Pancreas (tissue), 10 donors: ENCODE measurements at regions not wholly inside any gene's neighbourhood (a gene's known extent, or its start where the extent isn't known, plus 50 kb on each side); places are given as distances from the start of the nearest gene placed in this dataset.

Experiments
- ATAC-seq, 4 donors: fragments of 200-7000 bp; cut with Tn5 transposase; one replicate each; pipeline versions ENCODE4 v1.8.0 to v1.9.1; 2020; ENCODE audit warnings: mild to moderate bottlenecking in 4 of 4, moderate library complexity in 4 of 4
- DNase-seq, 6 donors: peaks; one replicate each; pipeline ENCODE4 v3.0.0-alpha.2; 2020
- FAIRE-seq: peaks from 2 replicates; lab custom pipeline; 2012; peaks lifted over from hg19 to GRCh38; lab: Jason Lieb, UNC
- H3K27ac ChIP-seq, 4 donors: fragments of 200-600 bp; sonication (generic); 1 replicate in 3 of 4; 2 replicates in 1 of 4; pipeline versions ENCODE4 v1.5.0 to v1.8.0; 2020
- H3K27me3 ChIP-seq, 4 donors: fragments of 200-600 bp; one replicate each; pipeline ENCODE4 v1.8.0; 2021
- H3K36me3 ChIP-seq, 3 donors: fragments of 200-600 bp; sonication (generic) in 1 of 3; one replicate each; pipeline versions ENCODE4 v1.5.0 to v1.8.0; 2020 to 2021
- H3K4me1 ChIP-seq, 3 donors: fragments of 200-600 bp; one replicate each; pipeline ENCODE4 v1.8.0; 2021
- H3K4me3 ChIP-seq, 4 donors: fragments of 200-600 bp; sonication (generic) in 2 of 4; one replicate each; pipeline versions ENCODE4 v1.5.0 to v1.8.0; 2020 to 2021
- H3K9me3 ChIP-seq, 4 donors: fragments of 200-600 bp; one replicate each; pipeline ENCODE4 v1.8.0; 2021
- WGBS, 2 donors: extraction: QIAGEN DNeasy Blood & Tissue Kit; methylation state at CpG; one replicate each; pipeline ENCODE4 v1.1.7; 2013; 5-methylcytosine and 5-hydroxymethylcytosine counted together
- intact Hi-C, 3 donors: fragments of 100-400 bp; cut with DNase I; formaldehyde crosslinking; loops; one replicate each; pipeline versions ENCODE4 v1.11.1 to v1.14.2; 2022
- TF ChIP-seq, protein P1 (sequence below), 4 donors: fragments of 200-600 bp; sonication (generic) in 3 of 4; IDR thresholded peaks; one replicate each; pipeline versions ENCODE4 v1.5.0 to v1.8.0; 2021; ENCODE audit warnings: antibody characterized with exemption in 4 of 4
- donor health status: healthy with polysubstance abuse.
- donor health status: DM: no; HTN: no; CAD: no; lungs with moderate emphysema.
- donor health status: DM: no; HTN: no; CAD: no.
- donor health status: control.
- donor health status: control.
- donor health status: Bipolar disorder and iron deficiency.
- donor health status: DM: yes; HTN: yes; CAD: no.
- donor health status: DM: no; HTN: no; CAD: no.
- donor health status: DM: no; HTN: no; CAD: no.
- donor health status: DM: yes; HTN: yes; CAD: no.

DNA sequence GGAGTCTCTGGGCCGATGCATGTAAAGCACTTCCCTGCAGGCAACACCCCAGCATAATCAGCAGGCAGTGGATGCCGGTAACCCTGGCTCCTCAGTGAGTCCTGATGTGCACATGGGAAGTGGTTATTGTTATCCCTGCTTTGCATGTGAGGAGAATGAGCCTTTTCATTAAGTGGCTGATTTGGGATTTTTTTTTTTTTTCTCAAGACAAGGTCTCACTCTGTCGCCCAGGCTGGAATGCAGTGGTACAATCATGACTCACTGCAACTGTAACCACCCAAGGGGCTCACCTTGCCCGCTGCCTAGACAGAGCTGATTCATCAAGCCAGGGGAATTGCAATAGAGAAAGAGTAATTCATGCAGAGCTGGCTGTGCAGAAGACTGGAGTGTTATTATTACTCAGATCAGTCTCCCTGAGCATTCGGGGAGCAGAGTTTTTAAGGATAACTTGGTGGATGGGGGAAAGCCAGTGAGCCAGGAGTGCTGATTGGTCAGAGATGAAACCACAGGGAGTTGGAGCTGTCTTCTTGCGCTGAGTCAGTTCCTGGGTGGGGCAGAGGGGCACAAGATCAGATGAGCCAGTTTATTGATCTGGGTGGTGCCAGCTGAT, 95.4 kb downstream of the SOCS6 start:
- no peak for ATAC-seq
- no peak for FAIRE-seq
- peaks cover 0 to 7% (median 6%) of the 10 kb centered on the region in 3 donors for H3K4me1 ChIP-seq
- intact Hi-C loops: no loop called here
- H3K36me3 ChIP-seq: no peaks in the 10 kb centered on the region
- H3K9me3 ChIP-seq: no peaks in the 10 kb centered on the region
- no peaks in the 10 kb centered on the region for H3K27me3 ChIP-seq
- H3K4me3 ChIP-seq: no peak overlapping the region
- 74 to 80% methylated on average over 6 of the region's 6 CpGs for WGBS, 2 donors
- TF ChIP-seq, protein P1, sequence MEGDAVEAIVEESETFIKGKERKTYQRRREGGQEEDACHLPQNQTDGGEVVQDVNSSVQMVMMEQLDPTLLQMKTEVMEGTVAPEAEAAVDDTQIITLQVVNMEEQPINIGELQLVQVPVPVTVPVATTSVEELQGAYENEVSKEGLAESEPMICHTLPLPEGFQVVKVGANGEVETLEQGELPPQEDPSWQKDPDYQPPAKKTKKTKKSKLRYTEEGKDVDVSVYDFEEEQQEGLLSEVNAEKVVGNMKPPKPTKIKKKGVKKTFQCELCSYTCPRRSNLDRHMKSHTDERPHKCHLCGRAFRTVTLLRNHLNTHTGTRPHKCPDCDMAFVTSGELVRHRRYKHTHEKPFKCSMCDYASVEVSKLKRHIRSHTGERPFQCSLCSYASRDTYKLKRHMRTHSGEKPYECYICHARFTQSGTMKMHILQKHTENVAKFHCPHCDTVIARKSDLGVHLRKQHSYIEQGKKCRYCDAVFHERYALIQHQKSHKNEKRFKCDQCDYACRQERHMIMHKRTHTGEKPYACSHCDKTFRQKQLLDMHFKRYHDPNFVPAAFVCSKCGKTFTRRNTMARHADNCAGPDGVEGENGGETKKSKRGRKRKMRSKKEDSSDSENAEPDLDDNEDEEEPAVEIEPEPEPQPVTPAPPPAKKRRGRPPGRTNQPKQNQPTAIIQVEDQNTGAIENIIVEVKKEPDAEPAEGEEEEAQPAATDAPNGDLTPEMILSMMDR (IDR thresholded peaks at IDR 0.05): no peak
- no peak overlapping the region for H3K27ac ChIP-seq
- no peak for DNase-seq

DNA sequence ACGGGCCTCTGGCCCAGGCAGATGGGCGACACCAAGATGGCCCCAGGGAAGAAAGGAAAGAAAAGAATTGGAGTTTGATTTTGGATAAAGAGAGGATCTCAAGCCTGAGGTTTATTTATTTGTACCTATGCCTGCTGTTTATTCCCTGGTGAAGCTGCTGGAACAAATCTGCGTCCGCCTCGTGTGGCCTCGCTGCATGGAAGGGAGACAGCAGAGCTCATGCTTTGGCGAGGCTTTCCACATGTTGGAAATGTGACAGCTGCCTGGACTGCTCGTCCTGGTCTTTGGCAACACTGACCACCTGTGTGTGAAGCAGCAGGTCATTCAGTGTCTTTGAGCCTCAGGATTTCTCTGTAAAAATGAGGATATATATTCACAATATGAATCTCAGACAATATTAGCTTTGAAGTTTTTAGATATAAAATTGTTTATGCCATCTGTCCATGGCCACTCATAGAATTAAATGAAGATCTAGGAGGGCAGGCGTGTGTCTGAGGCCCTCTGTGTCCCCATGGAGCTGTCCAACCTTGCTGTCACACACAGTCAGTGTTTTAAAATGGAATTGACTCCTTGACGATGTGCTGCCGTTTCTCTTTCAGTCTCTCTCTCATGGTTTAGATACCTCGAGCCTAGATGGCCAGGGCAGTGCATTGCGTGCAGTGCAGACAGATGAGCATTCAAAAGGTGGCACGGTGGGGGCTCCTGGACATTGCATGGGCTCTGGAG, 94.3 kb downstream of the SOCS6 start:
- FAIRE-seq (no peak), DNase-seq (no peak), ATAC-seq (no peak)
- no peaks in the 10 kb centered on the region for H3K27me3 ChIP-seq
- H3K4me1 ChIP-seq: peaks cover 0 to 7% (median 6%) of the 10 kb centered on the region in 3 donors
- intact Hi-C loops: no loop called here
- TF ChIP-seq, protein P1 (IDR thresholded peaks at IDR 0.05): no peak
- no peak overlapping the region for H3K27ac ChIP-seq
- no peaks in the 10 kb centered on the region for H3K36me3 ChIP-seq
- H3K9me3 ChIP-seq: no peaks in the 10 kb centered on the region
- no peak overlapping the region for H3K4me3 ChIP-seq
- WGBS, 2 donors: 83 to 89% methylated on average over 14 of the region's 14 CpGs

DNA sequence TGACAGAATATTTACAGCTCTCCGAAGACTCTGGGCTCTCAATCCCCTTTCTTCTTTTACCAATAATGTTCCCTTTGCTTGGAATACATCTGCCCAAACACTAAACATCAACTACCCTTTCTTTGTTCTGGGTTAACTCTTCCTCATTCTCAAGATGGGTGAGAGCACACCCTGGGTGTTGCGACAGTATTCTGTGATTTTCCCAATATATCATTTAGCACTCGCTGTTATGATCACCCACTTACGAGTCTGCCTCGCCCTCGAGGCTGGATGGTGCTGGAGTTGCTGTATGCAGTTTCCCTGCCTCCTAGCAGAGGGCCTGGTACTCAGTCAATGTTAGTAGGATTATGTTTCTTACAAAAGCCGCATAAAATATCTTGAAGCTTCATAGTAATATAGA, 93.2 kb downstream of the SOCS6 start:
- WGBS, 2 donors: 70 to 77% methylated on average over 7 of the region's 7 CpGs
- Histone ChIP-seq H3K36me3 (no peaks in the 10 kb centered on the region), H3K9me3 (no peaks in the 10 kb centered on the region), H3K4me3 (no peak overlapping the region), H3K27me3 (no peaks in the 10 kb centered on the region), H3K27ac (peak overlapping the region in 2 of 4 donors; percentile 46 to 63), H3K4me1 (peaks cover 0 to 18% (median 12%) of the 10 kb centered on the region in 3 donors)
- TF ChIP-seq, protein P1 (IDR thresholded peaks at IDR 0.05): no peak
- peak in 2 of 4 donors; percentile 4 to 37 for ATAC-seq
- intact Hi-C loops: no loop called here
- no peak for DNase-seq
- FAIRE-seq: no peak

DNA sequence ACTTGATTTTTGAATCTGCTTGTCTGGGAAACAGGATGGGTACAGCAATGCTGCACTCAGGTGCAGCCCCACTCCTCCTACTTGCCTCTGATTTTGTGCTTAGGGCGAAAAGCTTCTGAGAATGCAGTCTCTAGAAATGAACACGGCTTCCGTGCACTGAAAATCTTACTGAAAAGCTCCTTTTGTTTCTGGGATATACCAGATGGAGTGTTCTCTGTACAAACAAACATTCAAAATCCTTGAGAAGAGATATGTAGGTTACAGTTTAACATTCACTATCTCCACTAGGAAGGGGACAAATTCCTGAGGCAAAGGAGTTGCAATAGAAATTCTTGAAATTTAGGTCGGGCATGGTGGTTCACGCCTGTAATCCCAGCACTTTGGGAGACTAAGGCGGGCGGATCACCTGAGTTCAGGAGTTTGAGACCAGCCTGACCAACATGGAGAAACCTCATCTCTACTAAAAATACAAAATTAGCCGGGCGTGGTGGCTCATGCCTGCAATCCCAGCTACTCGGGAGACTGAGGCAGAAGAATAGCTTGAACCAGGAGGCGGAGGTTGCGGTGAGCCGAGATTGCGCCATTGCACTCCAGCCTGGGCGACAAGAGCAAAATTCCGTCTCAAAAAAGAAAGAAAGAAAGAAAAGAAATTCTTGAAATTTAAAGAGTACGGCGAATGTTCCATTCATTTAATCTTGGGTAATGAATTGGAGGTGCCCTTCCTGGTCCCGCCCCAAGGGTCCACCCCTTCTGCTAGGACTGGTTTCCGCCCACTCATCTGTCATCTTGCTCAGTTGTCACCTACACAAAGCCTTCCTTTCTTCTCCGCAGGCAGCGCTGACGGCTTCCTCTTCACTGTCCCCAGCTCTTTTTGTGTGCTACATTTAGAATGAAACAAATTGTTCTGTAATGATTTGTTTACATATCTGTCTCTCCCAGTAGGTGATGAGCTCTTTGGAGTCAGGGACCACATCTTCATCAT, 92.4 kb downstream of the SOCS6 start:
- peak overlapping the region in 2 of 4 donors; percentile 46 to 63 for H3K27ac ChIP-seq
- ATAC-seq (peak; percentile 69 to 85 (median 79)), FAIRE-seq (no peak), DNase-seq (peak in 4 of 6 donors; percentile 49 to 64 (median 52))
- H3K36me3 ChIP-seq: no peaks in the 10 kb centered on the region
- H3K9me3 ChIP-seq: no peaks in the 10 kb centered on the region
- H3K4me3 ChIP-seq: peak overlapping the region in 2 of 4 donors; percentile 13 to 36
- 34 to 35% methylated on average over 23 of the region's 23 CpGs for WGBS, 2 donors
- intact Hi-C loops: no loop called here
- H3K4me1 ChIP-seq: peaks cover 0 to 21% (median 18%) of the 10 kb centered on the region in 3 donors
- H3K27me3 ChIP-seq: no peaks in the 10 kb centered on the region
- TF ChIP-seq, protein P1 (IDR thresholded peaks at IDR 0.05): no peak
